ENCODE measurements at regions not wholly inside any gene's neighbourhood (a gene's known extent, or its start where the extent isn't known, plus 50 kb on each side); places are given as distances from the start of the nearest gene placed in this dataset.

- Histone ChIP-seq H3K4me2 (ENCODE audit: low read depth, low read length, poor library complexity, severe bottlenecking) (no peak overlapping the region), H2AFZ (ENCODE audit: low read depth, low read length, severe bottlenecking) (no peak overlapping the region), H3K79me2 (ENCODE audit: insufficient read depth, low read length) (no peaks in the 10 kb centered on the region), H3F3A (ENCODE audit: insufficient read depth) (no peaks in the 10 kb centered on the region), H3K9me3 (ENCODE audit: insufficient read depth, low read length) (peaks cover 4% of the 10 kb centered on the region; the same call in 1 of the 2 replicates), H3K27ac (ENCODE audit: low read depth, low read length) (no peak overlapping the region), H3K27me3 (ENCODE audit: low read length) (no peaks in the 10 kb centered on the region), H3K9ac (ENCODE audit: low read length) (no peak overlapping the region), H3K9me2 (replicated peaks; ENCODE audit: insufficient read depth, low read length) (no peaks in the 10 kb centered on the region), H3K36me3 (ENCODE audit: low read length) (no peaks in the 10 kb centered on the region), H3K4me3 (ENCODE audit: insufficient read depth, low read length, poor library complexity, severe bottlenecking) (no peak overlapping the region), H4K20me1 (ENCODE audit: low read depth, low read length) (no peaks in the 10 kb centered on the region)
- TF ChIP-seq CTCF (IDR thresholded peaks at IDR 0.05; ENCODE audit: insufficient read depth, low read length, poor library complexity, severe bottlenecking) (no peak), EZH2phosphoT487 (conservative IDR thresholded peaks at IDR 0.05; ENCODE audit: low read length) (no peak)
Observed at GRCh38 chr6:103280417-103280816, 1579.3 kb downstream of the HACE1 start.

- H3F3A ChIP-seq (ENCODE audit: insufficient read depth), result no peaks in the 10 kb centered on the region
- no peak overlapping the region for H3K9ac ChIP-seq (ENCODE audit: low read length)
- H3K27ac ChIP-seq (ENCODE audit: low read depth, low read length), result no peak overlapping the region
- no peak for TF ChIP-seq EZH2phosphoT487 (conservative IDR thresholded peaks at IDR 0.05; ENCODE audit: low read length)
- no peak for TF ChIP-seq CTCF (IDR thresholded peaks at IDR 0.05; ENCODE audit: insufficient read depth, low read length, poor library complexity, severe bottlenecking)
- no peak overlapping the region for H2AFZ ChIP-seq (ENCODE audit: low read depth, low read length, severe bottlenecking)
- no peaks in the 10 kb centered on the region for H3K27me3 ChIP-seq (ENCODE audit: low read length)
- H3K4me2 ChIP-seq (ENCODE audit: low read depth, low read length, poor library complexity, severe bottlenecking), result no peak overlapping the region
- H3K36me3 ChIP-seq (ENCODE audit: low read length), result no peaks in the 10 kb centered on the region
- no peaks in the 10 kb centered on the region for H3K9me2 ChIP-seq (replicated peaks; ENCODE audit: insufficient read depth, low read length)
- H3K79me2 ChIP-seq (ENCODE audit: insufficient read depth, low read length), result no peaks in the 10 kb centered on the region
- H3K4me3 ChIP-seq (ENCODE audit: insufficient read depth, low read length, poor library complexity, severe bottlenecking), result no peak overlapping the region
- peaks cover 4% of the 10 kb centered on the region; the same call in 1 of the 2 replicates for H3K9me3 ChIP-seq (ENCODE audit: insufficient read depth, low read length)
- H4K20me1 ChIP-seq (ENCODE audit: low read depth, low read length), result no peaks in the 10 kb centered on the region
Observed at GRCh38 chr6:103277936-103278335, 1581.8 kb downstream of the HACE1 start.

GRCh38 chr6:103273048-103273447 lies 1586.7 kb downstream of the HACE1 start:
- no peaks in the 10 kb centered on the region for H3K9me3 ChIP-seq (ENCODE audit: insufficient read depth, low read length)
- no peak overlapping the region for H2AFZ ChIP-seq (ENCODE audit: low read depth, low read length, severe bottlenecking)
- no peak overlapping the region for H3K4me2 ChIP-seq (ENCODE audit: low read depth, low read length, poor library complexity, severe bottlenecking)
- no peak overlapping the region for H3K27ac ChIP-seq (ENCODE audit: low read depth, low read length)
- no peak for TF ChIP-seq EZH2phosphoT487 (conservative IDR thresholded peaks at IDR 0.05; ENCODE audit: low read length)
- TF ChIP-seq CTCF (IDR thresholded peaks at IDR 0.05; ENCODE audit: insufficient read depth, low read length, poor library complexity, severe bottlenecking), result no peak
- no peak overlapping the region for H3K4me3 ChIP-seq (ENCODE audit: insufficient read depth, low read length, poor library complexity, severe bottlenecking)
- H4K20me1 ChIP-seq (ENCODE audit: low read depth, low read length), result no peaks in the 10 kb centered on the region
- H3K9ac ChIP-seq (ENCODE audit: low read length), result no peak overlapping the region
- H3K9me2 ChIP-seq (replicated peaks; ENCODE audit: insufficient read depth, low read length), result no peaks in the 10 kb centered on the region
- no peaks in the 10 kb centered on the region for H3K79me2 ChIP-seq (ENCODE audit: insufficient read depth, low read length)
- no peaks in the 10 kb centered on the region for H3F3A ChIP-seq (ENCODE audit: insufficient read depth)
- H3K27me3 ChIP-seq (ENCODE audit: low read length), result no peaks in the 10 kb centered on the region
- H3K36me3 ChIP-seq (ENCODE audit: low read length), result no peaks in the 10 kb centered on the region
